HCT116 (cell line): ENCODE measurements at regions not wholly inside any gene's neighbourhood (a gene's known extent, or its start where the extent isn't known, plus 50 kb on each side); places are given as distances from the start of the nearest gene placed in this dataset.

ENCODE experiments used
- EGR1 ChIP-seq: IDR thresholded peaks from 2 replicates; pipeline ENCODE4 v1.6.1; 2012; ENCODE audit warnings: low read depth
- EZH2 ChIP-seq: fragments of 200-600 bp; sonication (generic); IDR thresholded peaks from 2 replicates; pipeline ENCODE4 v1.6.1; 2017; ENCODE audit warnings: antibody characterized with exemption, mixed run types
- POLR2A ChIP-seq: IDR thresholded peaks from 2 replicates; pipeline ENCODE4 v1.7.0; 2011; ENCODE audit warnings: borderline replicate concordance; ENCODE audit not compliant: insufficient read depth, insufficient read length; ENCODE audit errors: extremely low read depth
- POLR2AphosphoS5 ChIP-seq: IDR thresholded peaks from 2 replicates; pipeline ENCODE4 v1.6.1; 2011; ENCODE audit warnings: mild to moderate bottlenecking, low read depth, low read length, moderate library complexity
- SRF ChIP-seq: IDR thresholded peaks from 2 replicates; pipeline ENCODE4 v1.6.1; 2012; ENCODE audit warnings: low read depth
- TF ChIP-seq, protein P1 (sequence below), 3 experiments: fragments of 200-600 bp in 1 of 3; sonication (generic) in 1 of 3; IDR thresholded peaks in 2 of 3; conservative IDR thresholded peaks in 1 of 3; 2 replicates each; pipeline ENCODE4 v1.5.1; 2012 to 2017; ENCODE audit warnings: low read depth in 2 of 3, low read length in 2 of 3, antibody characterized with exemption in 1 of 3, borderline replicate concordance in 1 of 3, control low read depth in 1 of 3, mild to moderate bottlenecking in 1 of 3, mixed read lengths in 1 of 3, mixed run types in 1 of 3, moderate library complexity in 1 of 3; ENCODE audit not compliant: insufficient read depth in 1 of 3
- TF ChIP-seq, protein P2 (sequence below): IDR thresholded peaks from 2 replicates; pipeline ENCODE4 v1.6.1; 2011; ENCODE audit warnings: mild to moderate bottlenecking, low read length, moderate library complexity; ENCODE audit not compliant: insufficient replicate concordance; ENCODE audit errors: extremely low read depth

DNA sequence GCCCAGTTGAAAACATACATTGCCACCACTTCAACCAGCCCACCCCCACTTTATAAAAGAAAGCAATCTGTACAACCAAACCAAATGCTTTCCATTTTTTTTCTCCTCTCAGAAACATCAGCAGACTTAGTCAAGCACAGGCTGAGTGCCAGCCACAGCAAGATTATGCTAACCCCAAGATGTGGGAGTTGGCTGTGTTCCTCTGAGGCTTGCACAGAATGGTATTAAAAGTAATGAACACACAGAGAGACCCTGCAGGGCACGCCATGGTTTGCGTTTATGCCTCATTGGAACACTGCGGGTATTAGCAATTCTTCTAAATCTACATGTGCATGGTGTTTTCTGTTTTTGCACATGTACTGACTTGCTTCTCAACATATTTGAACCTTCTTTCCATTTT lies 419.9 kb upstream of the GRAMD2B start:
- no peak for TF ChIP-seq EZH2
- TF ChIP-seq POLR2A, result no peak
- TF ChIP-seq POLR2AphosphoS5, result no peak
- no peak for TF ChIP-seq EGR1
- TF ChIP-seq, protein P1, sequence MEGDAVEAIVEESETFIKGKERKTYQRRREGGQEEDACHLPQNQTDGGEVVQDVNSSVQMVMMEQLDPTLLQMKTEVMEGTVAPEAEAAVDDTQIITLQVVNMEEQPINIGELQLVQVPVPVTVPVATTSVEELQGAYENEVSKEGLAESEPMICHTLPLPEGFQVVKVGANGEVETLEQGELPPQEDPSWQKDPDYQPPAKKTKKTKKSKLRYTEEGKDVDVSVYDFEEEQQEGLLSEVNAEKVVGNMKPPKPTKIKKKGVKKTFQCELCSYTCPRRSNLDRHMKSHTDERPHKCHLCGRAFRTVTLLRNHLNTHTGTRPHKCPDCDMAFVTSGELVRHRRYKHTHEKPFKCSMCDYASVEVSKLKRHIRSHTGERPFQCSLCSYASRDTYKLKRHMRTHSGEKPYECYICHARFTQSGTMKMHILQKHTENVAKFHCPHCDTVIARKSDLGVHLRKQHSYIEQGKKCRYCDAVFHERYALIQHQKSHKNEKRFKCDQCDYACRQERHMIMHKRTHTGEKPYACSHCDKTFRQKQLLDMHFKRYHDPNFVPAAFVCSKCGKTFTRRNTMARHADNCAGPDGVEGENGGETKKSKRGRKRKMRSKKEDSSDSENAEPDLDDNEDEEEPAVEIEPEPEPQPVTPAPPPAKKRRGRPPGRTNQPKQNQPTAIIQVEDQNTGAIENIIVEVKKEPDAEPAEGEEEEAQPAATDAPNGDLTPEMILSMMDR (IDR thresholded peaks at IDR 0.05 in 2 of 3, conservative IDR thresholded peaks at IDR 0.05 in 1 of 3; ENCODE audit: borderline replicate concordance in 1 of 3, insufficient read depth in 1 of 3, low read depth in 2 of 3, low read length in 2 of 3), result no peak
- TF ChIP-seq, protein P2, sequence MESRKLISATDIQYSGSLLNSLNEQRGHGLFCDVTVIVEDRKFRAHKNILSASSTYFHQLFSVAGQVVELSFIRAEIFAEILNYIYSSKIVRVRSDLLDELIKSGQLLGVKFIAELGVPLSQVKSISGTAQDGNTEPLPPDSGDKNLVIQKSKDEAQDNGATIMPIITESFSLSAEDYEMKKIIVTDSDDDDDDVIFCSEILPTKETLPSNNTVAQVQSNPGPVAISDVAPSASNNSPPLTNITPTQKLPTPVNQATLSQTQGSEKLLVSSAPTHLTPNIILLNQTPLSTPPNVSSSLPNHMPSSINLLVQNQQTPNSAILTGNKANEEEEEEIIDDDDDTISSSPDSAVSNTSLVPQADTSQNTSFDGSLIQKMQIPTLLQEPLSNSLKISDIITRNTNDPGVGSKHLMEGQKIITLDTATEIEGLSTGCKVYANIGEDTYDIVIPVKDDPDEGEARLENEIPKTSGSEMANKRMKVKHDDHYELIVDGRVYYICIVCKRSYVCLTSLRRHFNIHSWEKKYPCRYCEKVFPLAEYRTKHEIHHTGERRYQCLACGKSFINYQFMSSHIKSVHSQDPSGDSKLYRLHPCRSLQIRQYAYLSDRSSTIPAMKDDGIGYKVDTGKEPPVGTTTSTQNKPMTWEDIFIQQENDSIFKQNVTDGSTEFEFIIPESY, result no peak
- TF ChIP-seq SRF, result no peak
